CD4-positive, CD25-positive, alpha-beta regulatory T cell (primary cell): ENCODE measurements at regions not wholly inside any gene's neighbourhood (a gene's known extent, or its start where the extent isn't known, plus 50 kb on each side); places are given as distances from the start of the nearest gene placed in this dataset.

Source experiments
- ATAC-seq, 2 donors: fragments of 150-1000 bp; cut with Tn5 transposase; one replicate each; pipeline ENCODE4 v1.10.0; 2021; ENCODE audit warnings: low read depth in 2 of 2, moderate number of reproducible peaks in 2 of 2, moderate library complexity in 1 of 2
- DNase-seq, 3 donors: peaks; one replicate each; pipeline versions ENCODE4 v3.0.0 to v3.0.0-alpha.2; 2012 to 2022; ENCODE audit warnings: mixed read lengths in 1 of 3
- H3K27ac ChIP-seq: one replicate; pipeline ENCODE4 v1.7.0; 2013; ENCODE audit warnings: mild to moderate bottlenecking, low read length; ENCODE audit not compliant: insufficient read depth, poor library complexity, severe bottlenecking
- H3K27me3 ChIP-seq: one replicate; pipeline ENCODE4 v1.7.0; 2013; ENCODE audit warnings: low read length; ENCODE audit not compliant: control insufficient read depth, insufficient read depth
- H3K36me3 ChIP-seq: one replicate; pipeline ENCODE4 v1.7.0; 2013; ENCODE audit warnings: mild to moderate bottlenecking, low read length, moderate library complexity; ENCODE audit not compliant: control insufficient read depth, insufficient read depth
- H3K4me1 ChIP-seq: 2 replicates; pipeline ENCODE4 v1.7.0; 2013; ENCODE audit warnings: mild to moderate bottlenecking, low read length; ENCODE audit not compliant: insufficient read depth, control insufficient read depth, poor library complexity, severe bottlenecking
- H3K4me3 ChIP-seq: one replicate; pipeline ENCODE4 v1.7.0; 2013; ENCODE audit warnings: low read depth, mild to moderate bottlenecking, low read length, moderate library complexity
- H3K9me3 ChIP-seq, 2 experiments: 1 replicate in 1 of 2; 2 replicates in 1 of 2; pipeline ENCODE4 v1.7.0; 2013; ENCODE audit warnings: low read length in 2 of 2, mild to moderate bottlenecking in 1 of 2, moderate library complexity in 1 of 2; ENCODE audit not compliant: control insufficient read depth in 2 of 2
- H3K27ac Mint-ChIP-seq, 3 donors: one replicate each; pipeline ENCODE4 v1.8.0; 2020 to 2022; ENCODE audit warnings: mild to moderate bottlenecking in 3 of 3, mixed read lengths in 3 of 3, moderate library complexity in 2 of 3
- H3K27me3 Mint-ChIP-seq: one replicate; pipeline ENCODE4 v1.8.0; 2022; ENCODE audit warnings: mild to moderate bottlenecking, mixed read lengths
- H3K36me3 Mint-ChIP-seq: one replicate; pipeline ENCODE4 v1.8.0; 2020; ENCODE audit warnings: mixed read lengths
- H3K4me1 Mint-ChIP-seq, 4 donors: one replicate each; pipeline ENCODE4 v1.8.0; 2020 to 2022; ENCODE audit warnings: mixed read lengths in 4 of 4, mild to moderate bottlenecking in 1 of 4
- H3K4me3 Mint-ChIP-seq, 4 donors: one replicate each; pipeline ENCODE4 v1.8.0; 2020 to 2022; ENCODE audit warnings: mild to moderate bottlenecking in 4 of 4, mixed read lengths in 4 of 4, moderate library complexity in 3 of 4
- H3K9me3 Mint-ChIP-seq, 7 donors: one replicate each; pipeline ENCODE4 v1.8.0; 2020 to 2022; ENCODE audit warnings: mixed read lengths in 7 of 7, mild to moderate bottlenecking in 3 of 7, moderate library complexity in 2 of 7

GRCh38 chr10:120997313-120997712 is 146.2 kb downstream of the WDR11 start:
- H3K4me1 Mint-ChIP-seq, result peaks cover 0 to 2% (median 0%) of the 10 kb centered on the region in 4 donors
- Histone ChIP-seq H3K9me3 (no peaks in the 10 kb centered on the region), H3K27me3 (no peaks in the 10 kb centered on the region), H3K36me3 (no peaks in the 10 kb centered on the region), H3K4me1 (no peaks in the 10 kb centered on the region), H3K4me3 (no peak overlapping the region), H3K27ac (no peak overlapping the region)
- ATAC-seq, result no peak
- no peak for DNase-seq
- H3K27ac Mint-ChIP-seq, result no peak overlapping the region
- no peaks in the 10 kb centered on the region for H3K36me3 Mint-ChIP-seq
- H3K9me3 Mint-ChIP-seq, result peaks cover 0 to 7% (median 0%) of the 10 kb centered on the region in 7 donors
- peaks cover 4% of the 10 kb centered on the region for H3K27me3 Mint-ChIP-seq
- no peak overlapping the region for H3K4me3 Mint-ChIP-seq

DNA sequence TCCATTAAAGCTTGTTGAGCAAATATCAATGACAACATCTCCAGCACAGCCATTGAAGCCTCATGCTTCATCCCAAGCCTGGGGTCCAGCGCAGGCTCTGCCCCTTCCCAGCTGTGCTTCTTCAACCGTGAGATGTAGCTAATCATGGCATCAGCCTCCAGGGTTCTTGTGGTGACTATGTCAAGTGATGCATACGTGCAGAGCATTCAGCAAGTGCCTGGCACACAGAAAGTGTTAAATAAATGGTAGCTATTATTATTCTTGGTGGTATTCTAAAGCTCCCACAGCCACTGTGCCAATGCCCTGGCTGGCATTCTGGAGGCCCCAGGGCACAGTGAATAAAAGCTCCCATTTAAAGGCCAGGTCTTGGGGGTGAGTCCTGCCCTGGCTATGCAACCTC is 146.6 kb downstream of the WDR11 start:
- no peak for ATAC-seq
- H3K9me3 Mint-ChIP-seq, result peaks cover 0 to 7% (median 0%) of the 10 kb centered on the region in 7 donors
- no peaks in the 10 kb centered on the region for H3K9me3 ChIP-seq
- no peaks in the 10 kb centered on the region for H3K4me1 ChIP-seq
- no peak overlapping the region for H3K27ac Mint-ChIP-seq
- peaks cover 0 to 2% (median 0%) of the 10 kb centered on the region in 4 donors for H3K4me1 Mint-ChIP-seq
- no peak overlapping the region for H3K4me3 Mint-ChIP-seq
- no peak for DNase-seq
- no peaks in the 10 kb centered on the region for H3K36me3 Mint-ChIP-seq
- no peaks in the 10 kb centered on the region for H3K36me3 ChIP-seq
- H3K27ac ChIP-seq, result no peak overlapping the region
- H3K27me3 ChIP-seq, result no peaks in the 10 kb centered on the region
- H3K27me3 Mint-ChIP-seq, result peaks cover 4% of the 10 kb centered on the region
- no peak overlapping the region for H3K4me3 ChIP-seq

DNA sequence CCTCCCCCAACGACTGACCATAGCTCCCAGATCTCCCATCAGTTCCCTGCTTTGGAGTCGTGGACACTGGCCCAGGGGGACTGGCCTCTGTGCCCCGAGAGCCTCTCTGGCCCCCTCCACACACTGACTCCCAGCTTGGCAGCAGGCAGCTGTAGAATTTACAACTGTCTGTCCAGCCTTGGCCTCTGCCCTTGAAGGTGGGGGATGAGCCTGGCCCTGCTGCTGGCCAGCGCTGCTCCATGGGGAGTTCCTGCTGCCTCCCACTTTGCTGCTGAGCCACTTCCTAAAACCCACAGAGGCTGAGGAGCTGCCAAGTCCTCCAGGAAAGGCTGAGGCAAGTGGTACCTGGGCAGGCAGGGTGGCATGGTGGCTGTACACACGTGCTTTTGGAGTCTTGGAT is 147.1 kb downstream of the WDR11 start:
- Mint-ChIP-seq H3K27ac (no peak overlapping the region), H3K4me3 (no peak overlapping the region), H3K36me3 (no peaks in the 10 kb centered on the region), H3K9me3 (peaks cover 0 to 9% (median 0%) of the 10 kb centered on the region in 7 donors), H3K4me1 (peaks cover 0 to 2% (median 0%) of the 10 kb centered on the region in 4 donors), H3K27me3 (peaks cover 4% of the 10 kb centered on the region)
- Histone ChIP-seq H3K4me3 (no peak overlapping the region), H3K27ac (no peak overlapping the region), H3K36me3 (no peaks in the 10 kb centered on the region), H3K27me3 (no peaks in the 10 kb centered on the region), H3K4me1 (no peaks in the 10 kb centered on the region), H3K9me3 (no peaks in the 10 kb centered on the region)
- DNase-seq (no peak), ATAC-seq (no peak)

GRCh38 chr10:120998782-120999285 is 147.7 kb downstream of the WDR11 start:
- no peak for DNase-seq
- no peak for ATAC-seq

DNA sequence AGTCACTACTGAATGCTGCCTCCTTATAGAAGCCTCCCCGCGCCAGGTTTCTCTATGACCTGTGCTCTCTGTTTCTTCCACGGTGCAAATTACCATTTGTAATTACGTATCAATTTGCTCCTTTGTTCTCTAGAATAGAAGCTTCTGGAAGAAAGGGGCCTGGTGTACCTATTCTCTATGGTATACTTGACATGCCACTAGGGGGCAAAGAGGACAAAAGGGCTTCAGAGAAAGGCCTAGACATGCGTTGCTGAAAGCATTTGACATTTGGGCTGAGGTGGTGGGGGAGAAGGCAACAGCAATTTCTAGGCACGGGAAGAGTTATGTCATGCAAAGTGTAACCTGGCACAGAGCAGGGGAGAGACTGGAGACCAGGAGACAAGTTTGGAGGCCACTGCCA is 148.7 kb downstream of the WDR11 start:
- Mint-ChIP-seq H3K4me3 (no peak overlapping the region), H3K36me3 (no peaks in the 10 kb centered on the region), H3K27ac (no peak overlapping the region), H3K27me3 (peaks cover 4% of the 10 kb centered on the region), H3K4me1 (peaks cover 0 to 2% (median 0%) of the 10 kb centered on the region in 4 donors), H3K9me3 (peaks cover 0 to 16% (median 7%) of the 10 kb centered on the region in 7 donors)
- no peaks in the 10 kb centered on the region for H3K27me3 ChIP-seq
- no peak overlapping the region for H3K4me3 ChIP-seq
- no peak overlapping the region for H3K27ac ChIP-seq
- ATAC-seq (no peak), DNase-seq (no peak)
- H3K9me3 ChIP-seq, result peaks cover 0 to 4% of the 10 kb centered on the region in 2 experiments
- H3K36me3 ChIP-seq, result no peaks in the 10 kb centered on the region
- H3K4me1 ChIP-seq, result no peaks in the 10 kb centered on the region

More at GRCh38 chr10:120998782-120999285, 147.7 kb downstream of the WDR11 start:
- peak overlapping the region in 1 of 4 donors; percentile 31 for H3K4me3 Mint-ChIP-seq
- Histone ChIP-seq H3K9me3 (no peaks in the 10 kb centered on the region), H3K4me3 (no peak overlapping the region), H3K27ac (no peak overlapping the region), H3K27me3 (no peaks in the 10 kb centered on the region), H3K4me1 (no peaks in the 10 kb centered on the region), H3K36me3 (no peaks in the 10 kb centered on the region)
- H3K27me3 Mint-ChIP-seq, result peaks cover 4% of the 10 kb centered on the region
- peaks cover 0 to 2% (median 0%) of the 10 kb centered on the region in 4 donors for H3K4me1 Mint-ChIP-seq
- no peak overlapping the region for H3K27ac Mint-ChIP-seq
- H3K36me3 Mint-ChIP-seq, result no peaks in the 10 kb centered on the region
- H3K9me3 Mint-ChIP-seq, result peaks cover 0 to 9% (median 0%) of the 10 kb centered on the region in 7 donors

GRCh38 chr10:121002586-121003205 is 151.5 kb downstream of the WDR11 start:
- H3K27me3 ChIP-seq, result no peaks in the 10 kb centered on the region
- Mint-ChIP-seq H3K9me3 (peaks cover 0 to 28% (median 14%) of the 10 kb centered on the region in 7 donors), H3K36me3 (no peaks in the 10 kb centered on the region), H3K4me1 (no peaks in the 10 kb centered on the region), H3K4me3 (no peak overlapping the region), H3K27ac (no peak overlapping the region), H3K27me3 (peaks cover 4% of the 10 kb centered on the region)
- DNase-seq (no peak), ATAC-seq (no peak)
- H3K4me1 ChIP-seq, result no peaks in the 10 kb centered on the region
- H3K4me3 ChIP-seq, result no peak overlapping the region
- H3K27ac ChIP-seq, result no peak overlapping the region
- H3K9me3 ChIP-seq, result peaks cover 18 to 27% of the 10 kb centered on the region in 2 experiments
- no peaks in the 10 kb centered on the region for H3K36me3 ChIP-seq

DNA sequence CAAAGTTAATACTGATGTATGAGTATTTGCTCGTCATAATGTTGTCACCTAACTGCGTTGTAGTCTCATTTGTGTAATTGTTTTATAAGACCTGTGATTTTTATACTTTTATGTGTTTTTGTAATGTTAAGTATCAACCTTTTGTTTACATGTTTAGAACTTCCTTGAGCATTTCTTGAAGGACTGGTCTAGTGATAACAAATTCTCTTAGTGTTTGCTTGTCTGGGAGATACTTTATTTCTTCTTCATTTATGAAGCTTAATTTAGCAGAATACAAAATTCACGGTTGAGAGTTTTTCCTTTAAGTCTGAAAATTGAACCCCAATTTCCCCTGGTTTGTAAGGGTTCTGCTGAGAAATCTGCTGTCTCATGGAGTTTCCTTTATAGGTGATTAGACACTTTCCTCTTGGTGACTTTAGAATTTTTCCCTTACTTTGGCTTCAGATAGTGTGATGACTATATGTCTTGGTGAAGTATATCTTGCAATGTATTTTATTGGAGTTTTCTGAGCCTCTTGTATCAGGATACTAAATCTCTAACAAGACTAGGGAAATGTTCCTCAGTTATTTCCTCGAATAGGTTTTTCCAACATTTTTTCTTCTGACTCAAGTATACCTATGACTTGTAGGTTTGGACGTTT is 154.9 kb downstream of the WDR11 start:
- Mint-ChIP-seq H3K4me1 (no peaks in the 10 kb centered on the region), H3K27me3 (no peaks in the 10 kb centered on the region), H3K27ac (no peak overlapping the region), H3K9me3 (peaks cover 0 to 28% (median 15%) of the 10 kb centered on the region in 7 donors), H3K4me3 (no peak overlapping the region), H3K36me3 (no peaks in the 10 kb centered on the region)
- no peak overlapping the region for H3K4me3 ChIP-seq
- H3K9me3 ChIP-seq, result peaks cover 18 to 27% of the 10 kb centered on the region in 2 experiments
- no peaks in the 10 kb centered on the region for H3K4me1 ChIP-seq
- no peak for DNase-seq
- no peak overlapping the region for H3K27ac ChIP-seq
- ATAC-seq, result no peak
- H3K36me3 ChIP-seq, result no peaks in the 10 kb centered on the region
- H3K27me3 ChIP-seq, result peaks cover 4% of the 10 kb centered on the region
